NB4 (cell line): ENCODE measurements at regions not wholly inside any gene's neighbourhood (a gene's known extent, or its start where the extent isn't known, plus 50 kb on each side); places are given as distances from the start of the nearest gene placed in this dataset.

Source experiments
- DNase-seq: peaks from one replicate; pipeline ENCODE4 v3.0.0; 2010; ENCODE audit warnings: low read depth
- H3K4me3 ChIP-seq: one replicate; pipeline ENCODE4 v1.5.1; 2011; ENCODE audit warnings: mild to moderate bottlenecking, low read depth, low read length, moderate library complexity
- MYC ChIP-seq: IDR thresholded peaks from 2 replicates; pipeline ENCODE4 v1.6.1; 2011; ENCODE audit warnings: low read depth, low read length
- POLR2A ChIP-seq: IDR thresholded peaks from 2 replicates; pipeline ENCODE4 v1.6.1; 2011; ENCODE audit warnings: mild to moderate bottlenecking; ENCODE audit not compliant: insufficient read length; ENCODE audit errors: extremely low read depth
- TF ChIP-seq, protein P1 (sequence below): IDR thresholded peaks from 2 replicates; pipeline ENCODE4 v1.6.1; 2011; ENCODE audit warnings: low read depth, low read length
- TF ChIP-seq, protein P2 (sequence below): IDR thresholded peaks from one replicate; pipeline ENCODE4 v1.5.1; 2012; ENCODE audit warnings: low read depth, low read length

DNA sequence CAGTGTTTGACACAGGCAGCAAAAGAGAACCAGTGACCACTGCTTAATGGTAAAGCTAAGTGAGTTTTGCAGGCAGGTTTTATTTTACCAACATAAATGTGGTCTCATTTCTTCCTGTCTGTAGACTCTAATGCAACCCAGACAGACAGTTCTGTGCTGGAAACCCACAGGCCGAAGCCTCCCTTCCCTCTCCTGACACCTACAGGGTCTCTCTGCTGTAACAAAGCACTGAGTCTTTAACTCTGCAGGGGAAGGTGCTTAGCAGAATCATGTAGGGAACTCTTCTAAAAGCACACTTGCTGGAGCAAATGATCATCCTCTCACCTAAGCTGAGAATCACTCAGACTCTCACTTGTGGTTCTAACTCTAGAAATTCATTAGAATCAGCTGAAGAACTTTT, 200.3 kb downstream of the KBTBD8 start:
- TF ChIP-seq MYC: no peak
- TF ChIP-seq, protein P1, sequence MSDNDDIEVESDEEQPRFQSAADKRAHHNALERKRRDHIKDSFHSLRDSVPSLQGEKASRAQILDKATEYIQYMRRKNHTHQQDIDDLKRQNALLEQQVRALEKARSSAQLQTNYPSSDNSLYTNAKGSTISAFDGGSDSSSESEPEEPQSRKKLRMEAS: no peak
- TF ChIP-seq, protein P2, sequence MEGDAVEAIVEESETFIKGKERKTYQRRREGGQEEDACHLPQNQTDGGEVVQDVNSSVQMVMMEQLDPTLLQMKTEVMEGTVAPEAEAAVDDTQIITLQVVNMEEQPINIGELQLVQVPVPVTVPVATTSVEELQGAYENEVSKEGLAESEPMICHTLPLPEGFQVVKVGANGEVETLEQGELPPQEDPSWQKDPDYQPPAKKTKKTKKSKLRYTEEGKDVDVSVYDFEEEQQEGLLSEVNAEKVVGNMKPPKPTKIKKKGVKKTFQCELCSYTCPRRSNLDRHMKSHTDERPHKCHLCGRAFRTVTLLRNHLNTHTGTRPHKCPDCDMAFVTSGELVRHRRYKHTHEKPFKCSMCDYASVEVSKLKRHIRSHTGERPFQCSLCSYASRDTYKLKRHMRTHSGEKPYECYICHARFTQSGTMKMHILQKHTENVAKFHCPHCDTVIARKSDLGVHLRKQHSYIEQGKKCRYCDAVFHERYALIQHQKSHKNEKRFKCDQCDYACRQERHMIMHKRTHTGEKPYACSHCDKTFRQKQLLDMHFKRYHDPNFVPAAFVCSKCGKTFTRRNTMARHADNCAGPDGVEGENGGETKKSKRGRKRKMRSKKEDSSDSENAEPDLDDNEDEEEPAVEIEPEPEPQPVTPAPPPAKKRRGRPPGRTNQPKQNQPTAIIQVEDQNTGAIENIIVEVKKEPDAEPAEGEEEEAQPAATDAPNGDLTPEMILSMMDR: no peak
- TF ChIP-seq POLR2A: no peak
- H3K4me3 ChIP-seq: no peak overlapping the region
- DNase-seq: no peak

DNA sequence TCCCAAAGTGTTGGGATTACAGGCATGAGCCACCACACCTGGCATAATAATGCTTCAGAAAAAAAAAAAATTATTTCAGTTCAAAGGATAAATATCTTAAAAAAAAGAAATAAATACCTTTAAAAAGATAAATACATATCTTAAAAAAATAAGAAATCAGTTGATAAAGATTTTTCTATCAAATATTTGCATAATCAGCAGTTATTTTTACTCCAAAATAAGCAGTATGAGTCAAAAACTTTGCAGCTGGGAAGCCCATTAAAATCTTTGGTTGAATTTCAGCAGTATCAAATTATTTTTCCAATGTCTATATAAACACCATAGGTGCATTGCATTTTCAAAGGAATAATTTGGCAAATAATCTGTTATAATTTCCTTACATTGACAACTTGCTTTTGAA, 202.5 kb downstream of the KBTBD8 start:
- no peak for DNase-seq
- H3K4me3 ChIP-seq: no peak overlapping the region
- TF ChIP-seq POLR2A: no peak
- TF ChIP-seq, protein P2: no peak
- TF ChIP-seq, protein P1: no peak
- no peak for TF ChIP-seq MYC

DNA sequence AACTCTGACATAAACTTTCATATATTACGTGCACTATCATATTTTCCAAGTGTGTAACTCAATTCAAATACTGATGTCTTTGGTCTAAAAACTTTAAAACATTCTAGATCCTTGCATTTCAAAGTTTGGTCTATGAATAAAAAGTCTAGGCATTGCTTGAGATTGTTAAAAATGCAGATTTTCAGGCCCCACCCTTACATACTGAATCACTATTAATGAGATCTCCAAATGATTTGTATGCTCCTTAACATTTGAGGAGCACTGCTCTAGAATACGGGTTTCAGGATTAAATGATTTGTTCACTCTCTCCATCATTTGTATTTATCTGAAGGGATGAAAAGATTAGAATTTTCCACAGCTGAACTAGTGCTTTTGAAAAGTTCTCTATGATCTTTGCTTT, 202.9 kb downstream of the KBTBD8 start:
- no peak for DNase-seq
- H3K4me3 ChIP-seq: no peak overlapping the region
- TF ChIP-seq, protein P2: no peak
- TF ChIP-seq POLR2A (no peak), MYC (no peak)
- TF ChIP-seq, protein P1: no peak

- no peak for TF ChIP-seq MYC
- TF ChIP-seq, protein P2: no peak
- TF ChIP-seq POLR2A: no peak
- TF ChIP-seq, protein P1: no peak
- no peak overlapping the region for H3K4me3 ChIP-seq
- no peak for DNase-seq
Observed at GRCh38 chr3:67202053-67202452, 203.9 kb downstream of the KBTBD8 start.

GRCh38 chr3:67204951-67205350, 206.8 kb downstream of the KBTBD8 start:
- TF ChIP-seq MYC: no peak
- TF ChIP-seq, protein P1: no peak
- TF ChIP-seq, protein P2: no peak
- no peak for TF ChIP-seq POLR2A
- no peak overlapping the region for H3K4me3 ChIP-seq
- DNase-seq: no peak

GRCh38 chr3:67215690-67216089, 217.6 kb downstream of the KBTBD8 start:
- TF ChIP-seq, protein P1: no peak
- TF ChIP-seq POLR2A (no peak), MYC (no peak)
- TF ChIP-seq, protein P2: no peak
- no peak for DNase-seq
- no peak overlapping the region for H3K4me3 ChIP-seq
